NCI-H69 (cell line): ENCODE measurements at regions not wholly inside any gene's neighbourhood (a gene's known extent, or its start where the extent isn't known, plus 50 kb on each side); places are given as distances from the start of the nearest gene placed in this dataset.
A peak's percentile ranks its signal among the peaks of the same experiment; 100 is the strongest.
"Not testable (repeated sequence)": the region's sequence is repeated elsewhere in the genome, so short reads cannot be mapped to it uniquely, and the experiment has no call there.

Experiments
- DNase-seq: peaks from one replicate; lab custom pipeline; 2025; lab: John Stamatoyannopoulos, UW

- DNase-seq, result peak; percentile 41
These were observed 132.6 kb upstream of the ASCC3 start for GRCh38 chr6:101013612-101014195.

- DNase-seq, result peak; percentile 30
These were observed 134.4 kb upstream of the ASCC3 start for GRCh38 chr6:101015541-101015940.

GRCh38 chr6:101016163-101016562 is 135.0 kb upstream of the ASCC3 start:
- DNase-seq, result no peak

- DNase-seq, result peak; percentile 4
These were observed 137.0 kb upstream of the ASCC3 start for GRCh38 chr6:101018157-101018556.

- DNase-seq, result no peak
These were observed 140.4 kb upstream of the ASCC3 start for GRCh38 chr6:101021504-101021903.

GRCh38 chr6:101042966-101043365 is 161.8 kb upstream of the ASCC3 start:
- no peak for DNase-seq

GRCh38 chr6:101058296-101058695 is 177.2 kb upstream of the ASCC3 start:
- DNase-seq, result no peak

- no peak for DNase-seq
These were observed 185.4 kb upstream of the ASCC3 start for GRCh38 chr6:101066481-101066880.

- DNase-seq, result peak; percentile 31
These were observed 188.2 kb upstream of the ASCC3 start for GRCh38 chr6:101069191-101069795.

GRCh38 chr6:101070044-101070608 is 189.0 kb upstream of the ASCC3 start:
- DNase-seq, result no peak

GRCh38 chr6:101077344-101077743 is 196.2 kb upstream of the ASCC3 start:
- DNase-seq, result no peak

- no peak for DNase-seq
These were observed 198.7 kb upstream of the ASCC3 start for GRCh38 chr6:101079696-101080270.

GRCh38 chr6:101080597-101080996 is 199.5 kb upstream of the ASCC3 start:
- peak; percentile 9 for DNase-seq

- peak; percentile 63 for DNase-seq
These were observed 202.5 kb upstream of the ASCC3 start for GRCh38 chr6:101083533-101084175.

- no peak for DNase-seq
These were observed 204.2 kb upstream of the ASCC3 start for GRCh38 chr6:101085327-101085726.

GRCh38 chr6:101086473-101086872 is 205.3 kb upstream of the ASCC3 start:
- DNase-seq, result peak; percentile 34

GRCh38 chr6:101088594-101088993 is 207.5 kb upstream of the ASCC3 start:
- no peak for DNase-seq

- DNase-seq, result no peak
These were observed 208.5 kb upstream of the ASCC3 start for GRCh38 chr6:101089640-101090039.

GRCh38 chr6:101090281-101090680 is 209.2 kb upstream of the ASCC3 start:
- no peak for DNase-seq

GRCh38 chr6:101098605-101099004 is 217.5 kb upstream of the ASCC3 start:
- not testable (repeated sequence) for DNase-seq

GRCh38 chr6:101102702-101103101 is 221.6 kb upstream of the ASCC3 start:
- no peak for DNase-seq

GRCh38 chr6:101108286-101108685 is 227.2 kb upstream of the ASCC3 start:
- no peak for DNase-seq

GRCh38 chr6:101110814-101111213 is 229.7 kb upstream of the ASCC3 start:
- peak; percentile 42 for DNase-seq
